ENCODE measurements at regions not wholly inside any gene's neighbourhood (a gene's known extent, or its start where the extent isn't known, plus 50 kb on each side); places are given as distances from the start of the nearest gene placed in this dataset.

DNA sequence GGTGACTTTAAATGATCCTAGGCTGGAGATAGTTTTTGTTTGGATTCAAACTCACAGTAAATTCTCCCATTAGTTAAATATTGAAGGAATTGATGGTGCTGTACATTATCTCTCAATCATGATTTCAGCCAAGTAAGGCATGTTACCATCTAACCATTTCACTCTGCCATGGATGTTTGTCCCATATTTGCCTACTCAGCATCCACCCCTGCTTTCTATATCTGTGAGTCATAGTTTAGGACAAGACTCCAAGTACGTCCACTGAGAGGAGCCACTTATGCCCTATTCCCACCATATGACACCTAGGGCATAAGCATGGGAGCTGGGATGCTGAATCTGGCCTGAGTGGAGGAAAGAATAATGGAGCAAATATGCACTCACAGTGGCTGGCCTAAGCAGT is 155.2 kb downstream of the RPL10L start:
- Histone ChIP-seq H3K4me3 (ENCODE audit: low read depth, low read length) (no peak overlapping the region), H3K36me3 (no peaks in the 10 kb centered on the region), H3K9me3 (no peaks in the 10 kb centered on the region), H3K27me3 (no peaks in the 10 kb centered on the region), H3K4me1 (no peaks in the 10 kb centered on the region)
- no peak for TF ChIP-seq CTCF (IDR thresholded peaks at IDR 0.05; ENCODE audit: low read depth, low read length)
- no peak for DNase-seq

GRCh38 chr14:46490238-46490685 is 161.3 kb downstream of the RPL10L start:
- no peak overlapping the region for H3K4me3 ChIP-seq (ENCODE audit: low read depth, low read length)

DNA sequence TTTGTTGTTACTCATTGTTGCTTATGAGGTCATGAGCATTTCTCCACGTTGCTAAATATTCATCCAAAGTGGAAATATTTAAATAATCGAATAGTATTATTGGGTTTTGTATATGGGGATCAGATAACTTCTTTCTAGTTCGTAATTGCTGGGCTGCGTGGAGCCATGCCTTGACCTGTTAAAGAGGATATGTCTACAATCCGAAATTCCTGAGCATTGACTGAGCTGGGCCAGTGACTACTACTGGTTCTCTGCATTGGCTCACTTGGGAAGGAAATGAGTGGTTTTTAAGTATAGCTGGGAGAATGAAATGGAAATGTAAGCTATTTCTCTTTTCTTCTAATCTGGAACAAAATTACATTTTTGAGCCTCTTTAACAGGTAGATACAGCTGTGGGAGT is 163.2 kb downstream of the RPL10L start:
- DNase-seq = no peak

More at GRCh38 chr14:46490238-46490685, 161.3 kb downstream of the RPL10L start:
- Histone ChIP-seq H3K36me3 (no peaks in the 10 kb centered on the region), H3K9me3 (no peaks in the 10 kb centered on the region), H3K4me1 (no peaks in the 10 kb centered on the region; the same call in 1 of the 2 replicates), H3K27me3 (no peaks in the 10 kb centered on the region)
- TF ChIP-seq CTCF (IDR thresholded peaks at IDR 0.05; ENCODE audit: low read depth, low read length) = peak; percentile 68
- DNase-seq = peak; percentile 24

DNA sequence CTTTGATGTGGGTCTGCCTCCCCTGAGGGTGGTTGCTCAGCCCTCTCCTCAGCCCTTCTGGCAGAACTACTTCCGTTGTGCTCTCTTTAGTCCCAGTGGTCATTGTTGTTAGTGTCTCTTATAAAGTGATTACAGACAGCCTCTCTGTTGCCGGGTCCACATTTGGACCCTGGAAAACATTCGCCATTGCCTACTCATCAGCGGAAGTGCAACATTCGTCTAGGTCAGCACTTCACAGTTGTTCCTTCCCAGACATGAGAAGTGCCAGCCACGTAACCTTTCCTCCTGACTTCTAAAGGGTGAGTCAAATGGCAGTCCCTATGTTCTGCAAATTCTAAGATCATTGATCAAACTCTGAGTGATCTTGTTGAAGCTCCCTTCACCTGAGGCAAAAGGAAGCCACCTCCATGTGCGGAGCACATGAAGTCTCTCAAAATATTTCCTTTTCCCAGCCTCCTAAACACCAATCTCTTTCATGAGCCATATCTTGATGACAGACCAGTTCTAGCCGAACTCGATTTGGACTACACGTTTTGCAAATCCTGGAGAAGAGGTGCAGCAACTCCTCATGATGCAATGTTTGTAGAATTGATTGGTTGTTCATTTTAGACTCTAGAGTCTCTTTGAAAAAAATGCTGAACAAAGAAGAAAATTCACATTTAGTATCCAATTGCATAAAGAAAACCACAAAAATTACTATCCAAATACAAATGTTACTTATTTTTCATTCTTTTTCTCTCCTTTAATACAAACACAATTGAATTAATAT is 163.8 kb downstream of the RPL10L start:
- no peak for TF ChIP-seq CTCF (IDR thresholded peaks at IDR 0.05; ENCODE audit: low read depth, low read length)
- no peaks in the 10 kb centered on the region for H3K36me3 ChIP-seq
- no peak overlapping the region for H3K4me3 ChIP-seq (ENCODE audit: low read depth, low read length)
- no peak for DNase-seq
- no peaks in the 10 kb centered on the region; the same call in 1 of the 2 replicates for H3K4me1 ChIP-seq
- no peaks in the 10 kb centered on the region for H3K9me3 ChIP-seq
- H3K27me3 ChIP-seq = no peaks in the 10 kb centered on the region

More for the DNA sequence above, 163.2 kb downstream of the RPL10L start:
- H3K9me3 ChIP-seq = no peaks in the 10 kb centered on the region
- no peaks in the 10 kb centered on the region for H3K36me3 ChIP-seq
- TF ChIP-seq CTCF (IDR thresholded peaks at IDR 0.05; ENCODE audit: low read depth, low read length) = no peak
- H3K27me3 ChIP-seq = no peaks in the 10 kb centered on the region
- H3K4me3 ChIP-seq (ENCODE audit: low read depth, low read length) = no peak overlapping the region
- no peaks in the 10 kb centered on the region; the same call in 1 of the 2 replicates for H3K4me1 ChIP-seq

GRCh38 chr14:46482200-46482599 is 169.4 kb downstream of the RPL10L start:
- no peak for TF ChIP-seq CTCF (IDR thresholded peaks at IDR 0.05; ENCODE audit: low read depth, low read length)
- no peaks in the 10 kb centered on the region for H3K36me3 ChIP-seq
- H3K4me3 ChIP-seq (ENCODE audit: low read depth, low read length) = no peak overlapping the region
- H3K4me1 ChIP-seq = no peaks in the 10 kb centered on the region; the same call in 1 of the 2 replicates
- H3K9me3 ChIP-seq = no peaks in the 10 kb centered on the region
- H3K27me3 ChIP-seq = no peaks in the 10 kb centered on the region
- DNase-seq = no peak

DNA sequence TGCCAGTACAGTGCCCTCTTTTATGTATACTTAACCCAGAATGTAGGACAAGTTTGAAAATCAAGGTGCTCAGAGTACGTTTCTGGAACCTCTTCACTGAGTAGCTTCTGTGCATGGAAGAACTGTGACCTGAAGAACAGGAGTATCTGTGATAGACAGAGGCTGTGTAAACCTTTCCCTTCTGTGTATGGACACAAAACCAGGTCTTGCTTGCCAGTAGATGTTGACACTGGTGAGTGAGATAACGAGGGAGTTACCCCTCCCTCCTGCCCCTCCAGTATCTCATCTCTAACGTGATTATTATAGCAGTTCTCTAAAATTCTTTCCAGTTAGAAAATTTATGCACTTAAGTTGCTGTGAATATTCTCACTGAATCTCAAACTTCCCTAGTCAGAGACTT is 170.8 kb downstream of the RPL10L start:
- no peaks in the 10 kb centered on the region; the same call in 1 of the 2 replicates for H3K4me1 ChIP-seq
- H3K4me3 ChIP-seq (ENCODE audit: low read depth, low read length) = no peak overlapping the region
- no peak for DNase-seq
- no peaks in the 10 kb centered on the region for H3K36me3 ChIP-seq
- no peak for TF ChIP-seq CTCF (IDR thresholded peaks at IDR 0.05; ENCODE audit: low read depth, low read length)
- no peaks in the 10 kb centered on the region for H3K27me3 ChIP-seq
- H3K9me3 ChIP-seq = no peaks in the 10 kb centered on the region
